Transverse colon (tissue), 4 donors: ENCODE measurements at regions not wholly inside any gene's neighbourhood (a gene's known extent, or its start where the extent isn't known, plus 50 kb on each side); places are given as distances from the start of the nearest gene placed in this dataset.

Experiments
- EP300 ChIP-seq: sonication (generic); formaldehyde crosslinking; IDR thresholded peaks from one replicate; pipeline ENCODE4 v1.6.1; 2017; ENCODE audit warnings: antibody characterized with exemption, low read depth
- POLR2A ChIP-seq: fragments of 450-650 bp; IDR thresholded peaks from one replicate; pipeline ENCODE4 v1.6.1; 2016; ENCODE audit warnings: antibody characterized with exemption, mild to moderate bottlenecking, moderate library complexity
- POLR2AphosphoS5 ChIP-seq, 3 donors: sonication (generic); formaldehyde crosslinking; IDR thresholded peaks; one replicate each; pipeline ENCODE4 v1.6.1; 2016; ENCODE audit warnings: antibody characterized with exemption in 3 of 3
- TF ChIP-seq, protein P1 (sequence below), 5 experiments: fragments of 200-600 bp in 3 of 5; fragments of 450-650 bp in 2 of 5; sonication (generic) in 3 of 5; IDR thresholded peaks; 1 replicate in 2 of 5; 2 replicates in 3 of 5; pipeline ENCODE4 v1.5.1; 2016 to 2017; ENCODE audit warnings: antibody characterized with exemption in 5 of 5, inconsistent platforms in 3 of 5, mild to moderate bottlenecking in 2 of 5, moderate library complexity in 1 of 5

DNA sequence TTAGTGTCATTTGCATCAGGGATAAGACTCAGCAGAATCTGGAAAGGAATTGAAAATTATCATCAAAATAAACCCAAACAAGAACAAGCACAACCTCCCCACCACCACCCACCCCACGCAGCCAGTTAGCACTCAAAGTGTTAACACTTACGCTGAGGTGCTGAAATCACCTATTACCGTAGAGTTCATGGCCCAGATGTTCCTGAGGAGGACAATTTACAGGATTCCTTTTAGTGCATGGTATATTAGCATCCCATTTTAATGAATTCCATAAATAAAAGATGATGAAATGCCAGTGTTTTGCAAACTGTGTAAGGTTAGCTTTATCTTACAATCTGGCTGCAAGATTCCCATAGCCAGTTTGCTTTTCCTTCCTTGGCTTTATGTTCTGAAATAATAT lies 359.3 kb upstream of the SOX11 start:
- TF ChIP-seq, protein P1, sequence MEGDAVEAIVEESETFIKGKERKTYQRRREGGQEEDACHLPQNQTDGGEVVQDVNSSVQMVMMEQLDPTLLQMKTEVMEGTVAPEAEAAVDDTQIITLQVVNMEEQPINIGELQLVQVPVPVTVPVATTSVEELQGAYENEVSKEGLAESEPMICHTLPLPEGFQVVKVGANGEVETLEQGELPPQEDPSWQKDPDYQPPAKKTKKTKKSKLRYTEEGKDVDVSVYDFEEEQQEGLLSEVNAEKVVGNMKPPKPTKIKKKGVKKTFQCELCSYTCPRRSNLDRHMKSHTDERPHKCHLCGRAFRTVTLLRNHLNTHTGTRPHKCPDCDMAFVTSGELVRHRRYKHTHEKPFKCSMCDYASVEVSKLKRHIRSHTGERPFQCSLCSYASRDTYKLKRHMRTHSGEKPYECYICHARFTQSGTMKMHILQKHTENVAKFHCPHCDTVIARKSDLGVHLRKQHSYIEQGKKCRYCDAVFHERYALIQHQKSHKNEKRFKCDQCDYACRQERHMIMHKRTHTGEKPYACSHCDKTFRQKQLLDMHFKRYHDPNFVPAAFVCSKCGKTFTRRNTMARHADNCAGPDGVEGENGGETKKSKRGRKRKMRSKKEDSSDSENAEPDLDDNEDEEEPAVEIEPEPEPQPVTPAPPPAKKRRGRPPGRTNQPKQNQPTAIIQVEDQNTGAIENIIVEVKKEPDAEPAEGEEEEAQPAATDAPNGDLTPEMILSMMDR (IDR thresholded peaks at IDR 0.05) = no peak
- no peak for TF ChIP-seq POLR2A
- TF ChIP-seq POLR2AphosphoS5 (IDR thresholded peaks at IDR 0.05) = no peak
- no peak for TF ChIP-seq EP300
